ENCODE measurements at regions not wholly inside any gene's neighbourhood (a gene's known extent, or its start where the extent isn't known, plus 50 kb on each side); places are given as distances from the start of the nearest gene placed in this dataset.
"Not testable (repeated sequence)": the region's sequence is repeated elsewhere in the genome, so short reads cannot be mapped to it uniquely, and the experiment has no call there.

DNA sequence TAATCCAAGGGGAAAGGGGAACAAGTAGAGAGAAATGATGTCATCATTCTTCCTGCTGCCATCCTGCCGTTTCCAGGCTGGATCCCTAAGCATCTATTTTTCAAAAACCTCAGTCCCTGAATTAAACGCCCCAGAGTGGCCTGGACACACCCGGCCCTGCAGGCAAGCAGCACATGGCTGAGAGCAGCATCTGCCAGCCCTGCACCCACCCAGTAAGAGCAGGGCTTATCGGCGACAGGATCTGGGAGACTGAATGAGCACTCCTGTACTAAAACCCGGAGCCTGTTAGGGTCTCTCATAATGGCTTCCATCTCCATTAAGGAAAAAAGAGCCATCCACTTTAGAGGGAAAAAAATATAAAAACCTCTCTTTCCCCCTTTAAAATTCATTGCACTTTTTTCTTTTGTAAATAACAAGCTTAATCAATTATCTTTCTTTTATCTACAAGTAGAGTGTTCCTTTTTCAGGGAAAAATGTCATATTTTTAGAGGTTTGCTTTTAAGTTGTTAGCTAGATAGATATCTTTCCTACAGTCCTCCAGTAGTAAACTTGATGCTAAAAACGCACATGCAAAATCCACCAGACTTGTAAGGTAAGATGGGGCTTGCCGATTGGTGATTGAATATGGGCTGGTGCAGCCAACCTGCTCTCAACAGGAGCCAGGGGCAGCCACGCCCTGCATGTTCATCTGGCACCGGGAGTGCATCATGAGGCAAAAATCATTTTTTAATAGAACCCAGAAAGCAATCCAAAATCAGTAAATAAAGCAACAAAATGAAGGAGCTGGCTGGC is 457.8 kb downstream of the EIPR1 start:
- no peak for DNase-seq

DNA sequence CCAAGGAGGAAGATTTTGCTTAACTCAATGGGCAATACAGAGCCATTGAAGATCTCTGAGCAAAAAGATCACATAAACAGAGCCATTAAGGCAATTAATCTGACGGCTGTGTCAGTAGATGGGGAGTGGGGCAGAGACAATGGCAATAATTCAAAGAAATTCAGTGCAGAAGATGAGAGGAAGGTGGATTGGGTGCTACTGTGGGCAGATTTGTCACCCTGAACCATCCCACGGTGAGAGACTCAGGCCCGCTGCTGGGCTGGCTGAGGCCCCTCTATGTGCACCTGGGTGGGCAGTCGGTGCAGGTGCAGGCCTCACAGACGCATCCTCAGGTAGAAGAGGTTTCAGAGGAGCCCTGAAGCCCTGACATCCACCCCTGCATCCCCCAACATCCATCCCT is 458.6 kb downstream of the EIPR1 start:
- no peak for DNase-seq

DNA sequence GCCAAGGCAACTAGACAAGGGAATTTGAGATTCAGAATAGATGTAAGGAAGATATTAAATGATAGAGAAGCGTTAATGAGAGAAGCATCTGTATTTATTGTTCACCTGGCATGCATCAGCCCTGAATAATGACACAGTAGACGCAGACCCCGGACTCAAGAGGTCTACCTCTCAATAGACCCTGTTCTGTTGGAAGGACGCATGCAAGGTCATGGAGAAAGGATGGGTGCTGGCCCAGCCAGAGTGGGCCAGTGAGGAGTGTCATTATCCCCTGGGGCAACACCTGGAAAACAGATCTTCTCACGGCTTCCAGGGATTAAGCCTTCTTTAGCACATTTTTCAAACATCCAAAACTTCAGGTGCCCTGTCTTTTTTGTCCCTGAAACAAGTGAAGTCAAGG is 461.0 kb downstream of the EIPR1 start:
- DNase-seq = no peak

DNA sequence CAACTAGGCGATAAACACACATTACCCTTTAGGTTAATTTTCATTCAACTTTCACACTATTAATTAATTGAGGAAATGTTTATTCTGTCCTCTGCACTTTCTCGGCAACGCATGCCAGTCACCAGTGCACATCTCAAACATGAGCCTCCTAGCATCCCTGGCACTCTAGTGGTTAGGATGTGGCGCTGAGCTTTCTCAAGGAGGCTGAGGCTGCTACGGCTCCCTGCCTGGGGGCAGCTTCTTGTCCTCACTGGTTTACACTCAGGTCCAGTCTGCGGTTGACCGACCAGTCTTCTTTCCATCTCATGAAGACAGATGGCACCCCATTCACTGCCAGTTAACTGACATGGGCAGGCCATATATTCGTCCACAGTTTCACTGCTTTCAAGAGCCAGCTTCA is 463.4 kb downstream of the EIPR1 start:
- DNase-seq = no peak

DNA sequence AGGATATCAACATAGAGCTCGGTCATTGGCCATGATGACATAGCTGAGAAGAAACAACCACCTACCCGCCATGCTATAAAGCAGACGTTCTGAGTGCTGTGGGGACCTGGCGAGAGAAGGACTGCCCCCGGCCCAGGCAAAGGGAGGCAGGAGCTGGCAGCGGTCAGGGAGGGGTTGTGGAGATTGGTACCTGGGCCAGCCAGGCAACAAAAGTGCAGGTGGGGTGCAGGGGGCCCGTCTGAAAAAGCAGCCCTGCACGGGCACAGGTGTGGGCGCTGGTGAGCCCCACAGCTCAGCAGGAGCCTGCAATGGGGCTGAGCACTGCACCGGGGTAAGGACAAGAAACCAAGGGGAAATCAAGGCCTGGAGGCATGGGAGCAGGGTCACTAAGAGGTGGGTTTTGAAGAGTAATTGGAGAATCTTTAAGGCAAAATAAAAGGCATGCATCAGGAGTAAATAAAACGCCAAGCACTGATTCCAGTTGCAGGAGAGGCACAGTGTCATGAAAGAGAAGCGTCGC is 464.0 kb downstream of the EIPR1 start:
- DNase-seq = no peak

DNA sequence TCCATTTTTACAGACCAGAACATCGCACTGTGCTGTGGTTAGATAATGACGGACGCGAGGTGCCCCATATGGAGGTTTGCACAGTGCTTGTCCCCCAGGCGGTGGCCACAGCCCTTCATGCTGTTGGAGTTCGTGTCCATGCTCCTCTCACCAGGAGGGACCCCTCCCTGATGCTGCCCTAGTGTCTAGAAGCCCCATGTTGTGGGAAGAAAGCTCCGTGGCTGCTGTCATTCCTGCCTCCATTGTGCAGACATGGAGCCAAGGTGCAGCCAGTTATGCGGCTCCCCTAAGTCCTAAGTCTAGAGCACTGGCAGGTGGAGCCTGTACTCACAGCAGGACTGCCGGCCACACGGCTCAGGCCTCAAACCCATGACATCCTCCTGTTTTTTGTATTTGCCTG is 464.9 kb downstream of the EIPR1 start:
- DNase-seq = no peak

DNA sequence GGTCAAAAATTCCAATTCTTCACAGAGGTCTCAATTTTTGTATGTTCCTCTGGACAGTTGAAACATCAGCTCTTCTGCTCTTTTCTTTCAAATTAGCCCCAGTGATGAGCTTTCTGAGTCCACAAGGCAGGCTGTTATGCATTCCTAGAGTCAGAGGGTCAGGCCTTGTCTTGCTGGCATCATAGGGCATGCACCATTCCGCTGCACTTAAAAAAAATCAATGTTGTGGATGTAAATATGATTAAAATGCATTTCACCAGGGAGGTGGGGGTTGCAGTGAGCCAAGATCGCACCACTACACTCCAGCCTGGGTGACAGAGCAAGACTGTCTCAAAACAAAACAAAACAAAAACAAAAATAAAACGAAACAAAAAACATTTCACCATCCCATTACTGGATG is 465.3 kb downstream of the EIPR1 start:
- no peak for DNase-seq

DNA sequence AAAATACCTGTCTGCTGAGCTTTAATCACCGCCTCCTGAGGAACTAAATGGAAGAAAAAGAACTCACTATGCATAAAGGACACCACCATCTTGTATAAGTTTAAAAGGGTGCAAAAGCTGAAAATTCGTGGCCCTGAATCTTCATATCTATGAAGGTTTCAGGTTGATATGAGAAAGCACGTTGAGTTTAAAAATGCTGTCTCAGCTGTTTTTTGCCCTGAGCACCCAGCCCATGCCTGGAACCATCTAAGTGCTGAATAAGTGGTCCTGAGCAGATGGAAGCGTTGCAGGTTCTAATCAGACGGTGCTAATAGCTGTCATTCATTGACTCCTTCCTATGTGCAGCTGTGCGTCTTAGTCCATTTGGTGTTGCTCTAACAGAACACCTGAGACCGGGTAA is 467.4 kb downstream of the EIPR1 start:
- DNase-seq = no peak

DNA sequence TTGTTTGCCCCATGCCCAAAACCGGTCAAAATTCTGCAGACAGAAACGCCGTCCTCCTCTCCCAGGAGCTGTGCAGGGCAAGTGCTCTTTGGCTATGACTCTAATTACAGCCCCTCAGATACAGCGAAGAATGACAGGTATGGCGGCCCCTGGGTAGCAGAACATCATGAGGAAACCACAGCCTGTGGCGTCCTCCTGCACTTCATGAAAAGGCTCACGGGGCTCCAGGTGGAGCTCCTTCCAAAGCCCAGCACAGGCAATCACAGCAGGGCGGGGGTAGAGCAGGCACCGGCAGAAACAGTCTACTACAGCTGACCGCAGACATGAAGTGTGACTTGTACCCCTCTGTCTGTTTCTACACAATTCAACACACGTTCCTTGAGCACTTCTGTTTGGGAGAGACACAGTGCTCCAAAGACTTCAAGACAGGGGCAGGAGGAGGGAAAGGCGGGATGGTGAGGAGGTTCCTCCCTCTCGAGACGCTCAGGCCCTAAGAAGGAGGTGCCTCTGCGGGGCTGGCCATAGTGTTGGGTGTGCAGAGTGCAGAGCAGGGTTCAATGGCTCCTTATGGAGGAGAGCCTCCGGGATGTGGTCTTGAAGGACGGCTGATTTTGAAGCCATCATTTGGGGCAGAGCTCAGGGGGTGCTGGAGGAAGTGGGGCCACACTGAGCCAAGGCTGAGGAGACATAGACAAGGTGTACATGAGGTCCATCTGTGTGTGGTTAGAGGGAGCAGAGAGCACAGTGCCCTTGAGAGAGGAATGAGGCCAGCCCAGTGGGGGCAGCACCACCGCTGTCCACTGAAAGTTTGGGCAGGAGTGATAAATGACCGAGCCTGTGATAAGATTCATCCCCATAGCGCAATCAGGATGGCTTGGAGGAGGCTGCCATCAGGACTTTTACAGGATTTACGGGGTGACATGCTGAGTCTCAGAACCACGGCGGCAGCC is 468.3 kb downstream of the EIPR1 start:
- no peak for DNase-seq

DNA sequence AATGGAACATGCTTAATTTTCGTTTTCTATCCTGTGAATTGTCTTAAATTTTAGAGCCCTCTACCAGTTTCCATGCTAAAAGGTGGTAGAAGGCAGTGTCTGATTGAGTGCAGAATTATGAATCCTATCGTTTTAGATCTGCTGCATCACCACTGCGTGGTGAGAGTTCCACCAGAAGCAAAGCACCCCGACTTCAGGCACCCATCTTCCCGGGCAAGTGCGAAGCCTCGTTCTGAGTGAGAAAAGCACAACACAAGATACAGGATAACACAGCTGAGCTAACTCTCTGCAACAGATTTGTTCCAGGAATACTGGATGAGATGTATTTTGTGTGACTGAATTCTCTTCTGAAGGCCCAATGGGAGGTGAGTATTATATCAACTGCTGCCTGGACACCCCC is 471.5 kb downstream of the EIPR1 start:
- DNase-seq = no peak

DNA sequence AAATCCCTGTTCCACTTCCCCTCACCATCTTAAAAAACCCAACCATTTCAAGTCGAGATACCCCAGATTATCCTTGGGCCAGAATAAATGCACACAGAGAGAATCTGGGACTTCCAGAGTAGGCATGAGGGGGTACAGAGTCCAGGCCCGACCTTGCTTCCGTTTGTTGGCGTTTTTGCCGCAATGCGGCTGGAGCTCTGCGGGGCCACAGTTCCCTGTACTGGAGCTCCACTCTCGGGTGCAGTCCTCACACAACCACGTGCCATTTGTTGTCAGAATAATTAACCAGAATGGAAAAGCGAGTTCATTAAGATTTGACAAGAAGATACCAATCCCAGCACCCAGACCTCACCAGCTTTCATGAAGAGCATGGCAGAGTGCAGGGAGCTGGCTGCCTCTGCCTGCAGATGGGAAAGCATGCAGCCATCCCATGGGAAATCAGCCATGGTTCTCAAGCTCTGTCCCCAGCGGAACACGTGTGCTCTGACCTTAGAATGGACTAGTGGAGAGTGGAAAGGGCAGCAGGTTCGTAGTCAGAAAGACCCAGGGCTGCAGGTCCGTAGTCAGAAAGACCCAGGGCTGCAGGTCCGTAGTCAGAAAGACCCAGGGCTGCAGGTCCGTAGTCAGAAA is 472.8 kb downstream of the EIPR1 start:
- DNase-seq = no peak

DNA sequence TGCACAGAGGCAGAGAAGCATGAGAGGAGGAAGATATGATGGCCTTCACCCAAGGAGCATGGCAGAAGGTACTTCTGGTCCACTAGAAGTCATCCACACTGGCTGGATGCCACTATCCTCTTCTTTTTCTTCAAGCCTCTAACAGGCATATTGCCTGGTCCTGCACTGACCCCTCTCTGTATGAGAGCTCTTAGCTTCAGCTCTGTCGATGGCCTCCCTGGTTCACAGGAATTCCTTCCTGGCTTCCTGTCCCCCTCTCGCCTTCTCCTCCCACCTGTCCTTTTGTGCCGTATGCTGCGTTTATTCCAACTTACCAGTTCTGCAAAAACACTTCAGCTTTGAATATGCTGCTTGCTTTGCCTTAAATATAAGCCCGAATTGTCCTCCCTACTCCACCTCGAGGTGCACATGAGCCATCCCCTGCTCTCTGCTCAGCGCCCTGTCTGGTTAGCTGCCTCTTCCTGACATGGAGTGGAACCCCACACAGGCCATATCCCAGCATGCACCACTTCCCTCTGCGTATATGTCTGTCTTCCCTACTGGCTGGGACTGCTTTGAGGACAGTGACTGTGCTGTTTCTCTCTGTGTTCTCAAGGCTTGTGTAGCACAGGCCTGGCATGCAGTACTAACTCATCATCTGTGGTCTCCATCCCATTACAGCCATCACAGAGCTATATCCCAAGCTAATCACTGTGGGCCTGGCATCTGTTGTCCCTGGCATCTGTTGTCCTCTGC is 474.9 kb downstream of the EIPR1 start:
- no peak for DNase-seq

DNA sequence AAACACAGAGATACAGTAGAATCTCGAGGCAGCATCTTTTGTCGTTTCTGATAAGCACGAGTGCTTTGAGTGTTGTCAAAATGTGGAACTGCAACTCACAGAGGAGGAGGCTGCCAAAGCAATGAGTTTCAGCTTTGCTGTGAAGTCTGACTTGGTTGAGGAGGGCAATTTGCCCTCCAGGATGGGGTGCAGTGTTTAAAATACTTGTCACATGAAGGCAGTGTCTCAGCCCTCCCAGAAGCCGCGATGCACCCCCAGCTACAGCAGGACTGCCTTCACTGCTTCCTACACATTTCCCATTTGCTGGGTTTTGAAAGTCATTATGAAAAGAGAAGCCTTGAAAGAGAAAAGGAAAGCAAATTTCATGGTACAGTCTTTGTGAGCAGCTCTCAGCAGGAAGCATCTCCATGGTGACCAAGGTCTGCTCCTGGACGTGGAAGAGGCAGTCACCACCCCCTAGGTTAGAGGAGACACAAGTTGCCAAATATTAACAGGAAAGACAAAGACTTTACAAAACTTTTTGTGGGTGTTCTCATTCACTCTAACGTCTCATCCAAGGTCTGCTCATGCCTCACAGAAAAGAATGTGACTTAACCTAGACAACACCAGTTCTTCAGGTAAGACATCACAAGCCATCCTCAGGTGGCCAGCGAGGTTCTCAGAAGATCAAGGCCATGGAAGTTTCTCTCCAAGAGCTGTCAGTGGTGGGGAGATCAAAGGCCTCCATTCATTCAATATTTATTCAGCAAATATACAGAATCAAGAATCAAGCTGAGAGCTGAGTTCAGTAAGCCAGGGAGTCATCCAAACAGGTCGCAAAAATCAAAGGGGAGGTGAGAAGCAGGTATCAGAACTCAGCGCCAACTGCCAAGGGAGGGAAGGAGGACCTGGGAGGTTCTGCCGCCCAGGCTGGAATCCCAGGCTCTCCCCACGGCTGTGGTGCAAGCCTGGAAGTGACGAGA is 476.0 kb downstream of the EIPR1 start:
- no peak for DNase-seq

DNA sequence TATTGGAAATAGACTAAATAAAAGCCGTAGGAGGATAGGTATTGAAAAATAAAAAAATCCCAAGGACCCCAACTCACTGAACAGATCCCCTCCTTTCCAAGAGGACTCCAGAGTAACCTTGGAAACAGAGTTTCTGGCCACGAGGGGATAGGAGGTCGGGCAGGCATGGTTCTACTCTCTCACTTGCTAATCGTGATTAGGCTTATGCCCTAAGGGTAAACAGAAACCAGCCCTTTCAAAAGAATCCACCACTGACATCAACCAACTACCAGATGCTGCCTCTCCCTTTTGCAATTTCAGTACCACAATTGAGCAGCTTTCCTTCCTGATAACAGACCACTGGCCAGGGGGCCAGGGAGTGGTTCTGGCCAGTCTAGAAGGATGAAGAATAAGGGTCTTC is 477.8 kb downstream of the EIPR1 start:
- DNase-seq = no peak

DNA sequence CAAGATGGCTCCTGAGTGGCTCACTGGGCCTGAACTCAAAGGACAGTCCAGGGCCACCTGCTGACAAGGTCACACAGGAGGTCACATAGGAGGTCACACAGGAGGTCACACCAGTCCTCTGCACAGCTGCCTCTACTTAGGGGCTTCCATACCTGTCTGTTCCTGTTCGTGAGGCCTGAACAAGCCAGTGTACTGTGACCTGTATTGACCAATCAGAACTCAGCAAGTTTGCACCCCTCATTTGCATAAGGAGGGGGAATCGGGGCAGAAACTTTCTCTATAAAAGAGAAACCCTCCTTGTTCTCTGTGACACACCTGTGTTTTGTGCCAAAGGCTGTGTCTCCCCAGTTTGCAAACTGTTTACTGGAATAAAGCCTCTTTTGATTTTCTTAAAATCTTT is 478.9 kb downstream of the EIPR1 start:
- no peak for DNase-seq

DNA sequence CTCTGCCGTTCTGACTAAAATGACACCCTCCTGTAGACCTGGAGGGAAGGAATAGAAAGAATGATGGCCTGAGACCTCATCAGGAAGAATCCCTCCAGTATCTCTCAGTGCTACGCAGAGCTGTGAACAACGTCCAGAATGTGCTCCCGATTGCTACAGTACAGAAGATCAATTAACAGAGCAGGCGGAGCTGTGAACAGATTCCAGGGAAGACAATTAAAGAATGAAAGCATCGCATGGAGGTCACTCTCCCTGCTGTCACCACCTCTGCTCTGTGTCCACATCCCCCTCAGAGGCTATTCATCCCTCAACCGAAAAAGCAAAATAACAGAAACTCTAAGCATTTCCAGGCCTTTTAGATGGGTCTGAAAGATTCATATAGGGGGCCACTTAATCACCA is 481.0 kb downstream of the EIPR1 start:
- DNase-seq = no peak

DNA sequence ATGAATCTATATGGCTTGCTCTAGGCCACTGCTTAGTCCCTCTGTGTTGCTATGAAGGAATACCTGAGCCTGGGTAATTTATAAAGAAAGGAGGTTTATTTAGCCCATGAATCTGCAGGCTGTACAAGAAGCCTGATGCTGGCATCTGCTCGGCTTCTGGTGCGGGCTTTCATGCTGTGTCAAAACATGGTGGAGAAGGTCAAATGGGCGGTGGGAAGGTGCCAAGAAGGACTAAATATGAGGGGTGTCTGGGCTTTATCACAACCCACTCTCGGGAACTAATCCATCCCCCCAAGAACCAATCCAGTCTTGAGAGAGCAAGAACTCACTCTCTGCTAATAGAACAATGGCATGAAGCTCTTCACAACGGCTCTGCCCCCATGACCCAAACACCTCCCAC is 481.6 kb downstream of the EIPR1 start:
- no peak for DNase-seq

DNA sequence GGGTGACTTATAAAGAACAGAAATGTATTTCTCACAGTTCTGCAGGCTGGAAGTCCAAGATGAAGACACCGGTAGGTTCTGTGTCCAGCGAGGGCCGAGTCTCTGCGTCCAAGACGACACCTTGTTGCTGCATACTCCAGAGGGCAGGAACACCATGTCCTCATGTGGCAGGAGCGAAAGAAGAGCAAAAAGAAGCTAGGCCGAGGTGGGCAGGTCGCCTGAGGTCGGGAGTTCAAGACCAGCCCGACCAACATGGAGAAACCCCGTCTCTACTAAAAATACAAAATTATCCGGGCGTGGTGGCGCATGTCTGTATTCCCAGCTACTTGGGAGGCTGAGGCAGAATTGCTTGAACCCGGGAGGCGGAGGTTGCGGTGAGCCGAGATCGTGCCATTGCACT is 483.6 kb downstream of the EIPR1 start:
- DNase-seq = not testable (repeated sequence)

DNA sequence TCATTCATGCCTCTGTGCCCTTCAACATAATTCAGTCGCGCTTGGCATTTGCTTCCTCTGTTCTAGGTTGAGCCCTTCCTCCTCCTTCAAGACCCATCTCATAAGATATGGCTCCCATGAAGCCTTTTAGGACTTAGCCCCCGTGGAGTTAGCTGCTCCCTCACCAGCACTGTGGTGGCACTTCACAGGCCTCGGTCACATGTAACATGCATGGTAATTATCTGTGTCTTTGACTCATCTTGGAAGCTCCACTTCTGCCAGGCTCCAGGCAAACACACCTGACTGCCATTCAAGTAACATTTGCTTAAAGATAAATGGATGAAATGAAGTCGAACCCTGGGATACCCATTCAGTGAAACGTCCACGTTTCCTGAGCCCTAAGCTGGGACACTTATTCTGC is 484.7 kb downstream of the EIPR1 start:
- no peak for DNase-seq

DNA sequence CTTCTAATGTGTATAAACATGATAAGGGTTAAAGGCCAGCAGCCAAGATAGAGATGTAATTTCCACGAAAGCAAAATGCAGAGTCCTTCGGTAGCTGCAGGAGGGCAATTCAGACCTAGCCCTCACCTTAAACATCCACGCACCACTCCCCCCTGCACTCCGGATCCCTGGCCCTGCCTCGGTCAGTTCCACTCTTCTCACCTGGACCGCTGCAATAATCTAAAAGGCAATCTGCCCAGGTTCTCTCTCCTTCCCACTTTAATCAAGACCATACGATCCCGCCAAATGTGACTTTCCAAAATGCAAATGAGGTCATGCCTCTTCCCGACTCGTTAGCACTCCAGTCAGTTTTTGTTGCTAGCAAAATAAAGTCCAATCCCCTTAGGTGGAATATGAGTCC is 485.2 kb downstream of the EIPR1 start:
- DNase-seq = no peak

DNA sequence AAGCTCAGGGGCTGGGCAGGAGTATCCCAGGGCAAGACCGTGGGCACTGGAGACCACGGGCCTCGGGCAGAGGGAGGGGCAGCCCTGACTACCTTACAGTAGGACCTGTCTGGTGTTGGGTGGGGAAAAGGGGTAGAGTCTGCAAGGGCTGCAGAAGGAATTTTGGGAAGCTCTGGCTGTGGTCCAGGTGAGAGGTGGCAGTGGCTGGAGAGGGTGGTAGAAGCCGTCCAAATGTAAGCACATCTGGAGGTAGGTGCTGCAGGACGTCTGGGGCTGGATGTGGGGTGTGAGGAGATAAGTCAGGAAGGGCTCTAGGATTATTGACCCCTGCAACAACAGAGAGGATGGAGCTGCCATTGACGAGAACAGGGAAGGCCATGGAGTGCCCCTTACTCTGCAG is 486.7 kb downstream of the EIPR1 start:
- no peak for DNase-seq

DNA sequence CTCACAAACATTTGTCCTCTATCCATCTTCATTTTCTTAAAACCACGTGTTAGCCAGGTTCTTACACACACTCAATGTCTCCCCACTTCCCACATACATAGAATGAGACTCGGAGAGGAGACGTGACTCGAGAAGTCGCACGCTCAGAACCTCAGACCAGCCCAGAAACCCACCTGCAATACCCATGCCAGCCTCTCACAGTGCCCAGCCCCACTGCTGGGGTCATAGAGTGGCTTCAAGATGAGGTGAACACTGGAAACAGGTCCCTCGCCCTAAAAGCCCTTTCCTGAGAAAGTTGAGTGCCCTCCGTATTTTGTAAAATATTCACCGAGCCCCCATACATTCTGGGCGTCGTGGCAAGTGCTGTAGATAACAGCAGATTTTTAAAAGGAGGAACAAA is 487.4 kb downstream of the EIPR1 start:
- DNase-seq = no peak

Data from right forelimb (tissue), 1 donor.